HCT116 (cell line): ENCODE measurements at regions not wholly inside any gene's neighbourhood (a gene's known extent, or its start where the extent isn't known, plus 50 kb on each side); places are given as distances from the start of the nearest gene placed in this dataset.

Experiments used
- ATAC-seq: fragments of 200-7000 bp; cut with Tn5 transposase; 2 replicates; pipeline ENCODE4 v1.9.1; 2020; ENCODE audit warnings: mild to moderate bottlenecking, moderate library complexity
- BruUV-seq: library from RNA; stranded (reverse); fragments of 400-500 nt; replicated peaks from 2 replicates; lab custom pipeline; 2021; lab: Mats Ljungman, UMichigan
- CTCF ChIA-PET: fragments of 300-600 bp; sonication (Branson Sonifier 250); formaldehyde crosslinking; loops from one replicate; lab custom pipeline; 2021; ENCODE audit warnings: antibody characterized with exemption; lab: Charles Lee
- POLR2A ChIA-PET: fragments of 300-600, 350-600 bp; sonication (Branson Sonifier 250); formaldehyde crosslinking; loops from one replicate; lab custom pipeline; 2021; ENCODE audit warnings: antibody characterized with exemption; lab: Charles Lee
- RAD21 ChIA-PET, 2 experiments: fragments of 300-600 bp; sonication (Branson Sonifier 250); formaldehyde crosslinking; loops; one replicate each; lab custom pipeline; 2023; ENCODE audit warnings: low total read pairs in 2 of 2; ENCODE audit not compliant: uncharacterized antibody in 2 of 2, unreplicated experiment in 2 of 2, low non-redundant PET in 1 of 2; lab: Charles Lee
- DNase-seq: peaks from one replicate; pipeline ENCODE4 v3.0.0-alpha.2; 2010; ENCODE audit warnings: low read depth, low spot score
- H2AFZ ChIP-seq: fragments of 200-600 bp; shearing (Covaris generic), sonication (generic); 2 replicates; pipeline ENCODE4 v1.6.1; 2017; ENCODE audit warnings: low read depth, mixed run types, mixed read lengths, antibody characterized with exemption, low read length; ENCODE audit not compliant: poor library complexity, severe bottlenecking
- H3K27ac ChIP-seq: 2 replicates; pipeline ENCODE4 v1.5.1; 2012; ENCODE audit warnings: low read depth, low read length
- H3K27me3 ChIP-seq: fragments of 200-600 bp; sonication (generic); 2 replicates; pipeline ENCODE4 v1.6.1; 2016; ENCODE audit warnings: mixed run types, low read length, mixed read lengths; ENCODE audit not compliant: insufficient read depth
- H3K36me3 ChIP-seq, 2 experiments: fragments of 200-500 bp in 1 of 2; fragments of 200-600 bp in 1 of 2; sonication (Bioruptor generic) in 1 of 2; sonication (generic) in 1 of 2; 2 replicates each; pipeline versions ENCODE4 v1.5.1 to v1.6.1; 2014 to 2016; ENCODE audit warnings: low read length in 2 of 2, inconsistent platforms in 1 of 2, mixed read lengths in 1 of 2, mixed run types in 1 of 2; ENCODE audit not compliant: insufficient read depth in 2 of 2, control insufficient read depth in 1 of 2
- H3K4me1 ChIP-seq, 2 experiments: fragments of 200-600 bp in 1 of 2; sonication (generic) in 1 of 2; 2 replicates each; pipeline versions ENCODE4 v1.5.1 to v1.6.1; 2012 to 2017; ENCODE audit warnings: low read length in 2 of 2, inconsistent platforms in 1 of 2, mild to moderate bottlenecking in 1 of 2, mixed read lengths in 1 of 2, mixed run types in 1 of 2, moderate library complexity in 1 of 2; ENCODE audit not compliant: insufficient read depth in 2 of 2, control insufficient read depth in 1 of 2
- H3K4me2 ChIP-seq: fragments of 200-600 bp; sonication (generic); 2 replicates; pipeline ENCODE4 v1.6.1; 2017; ENCODE audit warnings: mixed run types, low read length, mixed read lengths
- H3K4me3 ChIP-seq, 2 experiments: fragments of 200-600 bp in 1 of 2; sonication (generic) in 1 of 2; replicated peaks in 1 of 2; 2 replicates each; pipeline ENCODE4 v1.5.1; 2011 to 2016; ENCODE audit warnings: low read length in 2 of 2, control low read depth in 1 of 2, low read depth in 1 of 2, mild to moderate bottlenecking in 1 of 2, mixed read lengths in 1 of 2, mixed run types in 1 of 2
- H3K79me2 ChIP-seq: fragments of 200-600 bp; sonication (generic); 2 replicates; pipeline ENCODE4 v1.6.1; 2017; ENCODE audit warnings: mild to moderate bottlenecking, mixed run types, low read length, moderate library complexity, mixed read lengths; ENCODE audit not compliant: insufficient read depth
- H3K9ac ChIP-seq: fragments of 200-600 bp; sonication (generic); 2 replicates; pipeline ENCODE4 v1.6.1; 2016; ENCODE audit warnings: low read length, mixed read lengths
- H3K9me2 ChIP-seq: fragments of 200-600 bp; sonication (generic), shearing (Covaris generic); 2 replicates; pipeline ENCODE4 v1.6.1; 2017; ENCODE audit warnings: mixed run types, mild to moderate bottlenecking, moderate library complexity; ENCODE audit not compliant: insufficient read depth
- H3K9me3 ChIP-seq, 2 experiments: fragments of 200-500 bp in 1 of 2; fragments of 200-600 bp in 1 of 2; sonication (Bioruptor generic) in 1 of 2; sonication (generic) in 1 of 2; 2 replicates each; pipeline ENCODE4 v1.6.1; 2014 to 2017; ENCODE audit warnings: low read length in 2 of 2, mixed read lengths in 2 of 2, inconsistent platforms in 1 of 2, low read depth in 1 of 2, mild to moderate bottlenecking in 1 of 2, mixed run types in 1 of 2, moderate library complexity in 1 of 2; ENCODE audit not compliant: control insufficient read depth in 1 of 2, insufficient read depth in 1 of 2
- H4K20me1 ChIP-seq: fragments of 200-600 bp; sonication (generic), shearing (Covaris generic); 2 replicates; pipeline ENCODE4 v1.6.1; 2017; ENCODE audit warnings: mixed run types, mild to moderate bottlenecking, moderate library complexity; ENCODE audit not compliant: insufficient read depth
- CEBPB ChIP-seq: IDR thresholded peaks from 2 replicates; pipeline ENCODE4 v1.6.1; 2012; ENCODE audit warnings: low read depth
- EGR1 ChIP-seq: IDR thresholded peaks from 2 replicates; pipeline ENCODE4 v1.6.1; 2012; ENCODE audit warnings: low read depth
- ELF1 ChIP-seq: IDR thresholded peaks from 2 replicates; pipeline ENCODE4 v1.6.1; 2012; ENCODE audit warnings: low read depth, borderline replicate concordance
- SIN3A ChIP-seq: IDR thresholded peaks from 2 replicates; pipeline ENCODE4 v1.6.1; 2012; ENCODE audit warnings: low read depth
- SP1 ChIP-seq: IDR thresholded peaks from 2 replicates; pipeline ENCODE4 v1.6.1; 2012; ENCODE audit warnings: low read depth
- TCF7L2 ChIP-seq: IDR thresholded peaks from 2 replicates; pipeline ENCODE4 v1.7.0; 2011; ENCODE audit warnings: borderline replicate concordance, inconsistent platforms; ENCODE audit not compliant: insufficient read depth, insufficient read length; ENCODE audit errors: extremely low read depth
- YY1 ChIP-seq: IDR thresholded peaks from 2 replicates; pipeline ENCODE4 v1.6.1; 2011; ENCODE audit warnings: low read length, low read depth, moderate library complexity, mild to moderate bottlenecking; ENCODE audit not compliant: insufficient replicate concordance; ENCODE audit errors: extremely low read depth
- ZNF274 ChIP-seq: fragments of 200-500 bp; sonication (Bioruptor generic); IDR thresholded peaks from 2 replicates; pipeline ENCODE4 v1.6.1; 2014; ENCODE audit warnings: mild to moderate bottlenecking, low read depth, low read length, inconsistent platforms
- intact Hi-C: fragments of 100-400 bp; cut with micrococcal nuclease; formaldehyde crosslinking; loops from 2 replicates; pipeline ENCODE4 v1.10.0; 2022

DNA sequence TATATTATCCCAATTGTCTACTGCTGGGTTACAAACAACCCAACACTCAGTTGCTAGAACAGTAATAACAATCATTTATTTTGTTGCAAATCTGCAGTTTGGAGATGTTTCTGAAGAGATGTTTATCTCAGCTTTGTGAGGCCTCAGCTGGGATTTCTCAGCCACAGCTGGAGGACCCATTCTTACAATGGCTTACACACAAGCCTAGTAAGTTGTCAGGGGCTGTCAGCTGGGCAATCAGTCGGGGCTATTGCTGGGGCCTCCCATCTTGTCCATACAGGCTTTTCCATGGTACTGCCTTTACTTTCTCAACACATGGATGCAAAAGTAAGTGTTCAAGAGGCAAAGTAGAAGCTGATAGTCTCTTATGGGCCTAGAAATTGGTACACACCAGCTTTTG is 491.7 kb upstream of the NXPH2 start:
- RAD21 ChIA-PET: no interaction called here
- Histone ChIP-seq H2AFZ (no peak overlapping the region), H4K20me1 (no peaks in the 10 kb centered on the region), H3K4me2 (no peak overlapping the region), H3K9me3 (no peaks in the 10 kb centered on the region), H3K4me1 (no peaks in the 10 kb centered on the region), H3K36me3 (no peaks in the 10 kb centered on the region), H3K79me2 (no peaks in the 10 kb centered on the region), H3K27me3 (no peaks in the 10 kb centered on the region), H3K9me2 (no peaks in the 10 kb centered on the region), H3K27ac (no peak overlapping the region), H3K4me3 (no peak overlapping the region), H3K9ac (no peak overlapping the region)
- no TSS peak for BruUV-seq
- POLR2A ChIA-PET: no interaction called here
- intact Hi-C loops: no loop called here
- DNase-seq (no peak), ATAC-seq (no peak)
- CTCF ChIA-PET: no interaction called here
- TF ChIP-seq EGR1 (no peak), SP1 (no peak)

DNA sequence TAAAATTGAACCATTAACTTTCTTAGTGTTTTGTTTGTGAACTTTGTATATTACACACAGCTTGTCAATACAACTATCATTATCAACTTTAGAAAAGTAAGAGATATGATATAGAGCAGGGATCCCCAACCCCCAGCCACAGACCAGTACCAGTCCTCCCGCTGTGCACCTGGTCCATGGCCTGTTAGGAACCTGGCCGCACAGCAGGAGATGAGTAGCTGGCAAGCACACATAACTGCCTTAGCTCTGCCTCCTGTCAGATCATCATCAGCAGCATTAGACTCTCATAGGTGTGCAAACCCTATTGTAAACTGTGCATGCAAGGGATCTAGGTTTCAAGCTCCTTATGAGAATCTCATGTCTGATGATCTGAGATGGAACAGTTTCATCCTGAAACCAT is 491.0 kb upstream of the NXPH2 start:
- RAD21 ChIA-PET: no interaction called here

More for the DNA sequence above, 491.0 kb upstream of the NXPH2 start:
- Histone ChIP-seq H3K4me3 (no peak overlapping the region), H2AFZ (no peak overlapping the region), H3K4me2 (no peak overlapping the region), H3K36me3 (no peaks in the 10 kb centered on the region), H3K9me2 (no peaks in the 10 kb centered on the region), H3K4me1 (no peaks in the 10 kb centered on the region), H3K9me3 (no peaks in the 10 kb centered on the region), H3K79me2 (no peaks in the 10 kb centered on the region), H3K27ac (no peak overlapping the region), H3K27me3 (no peaks in the 10 kb centered on the region), H4K20me1 (no peaks in the 10 kb centered on the region), H3K9ac (no peak overlapping the region)
- no TSS peak for BruUV-seq
- ATAC-seq (no peak), DNase-seq (no peak)
- TF ChIP-seq CEBPB (no peak), SIN3A (no peak), TCF7L2 (no peak), YY1 (no peak), ZNF274 (no peak), ELF1 (no peak)
- ChIA-PET POLR2A (no interaction called here), CTCF (no interaction called here)
- intact Hi-C loops: no loop called here
